Femur (tissue), 1 donor: ENCODE measurements at regions not wholly inside any gene's neighbourhood (a gene's known extent, or its start where the extent isn't known, plus 50 kb on each side); places are given as distances from the start of the nearest gene placed in this dataset.
"Not testable (repeated sequence)": the region's sequence is repeated elsewhere in the genome, so short reads cannot be mapped to it uniquely, and the experiment has no call there.

Experiments
- DNase-seq: peaks from one replicate; pipeline ENCODE4 v3.0.0-alpha.2; 2017

DNA sequence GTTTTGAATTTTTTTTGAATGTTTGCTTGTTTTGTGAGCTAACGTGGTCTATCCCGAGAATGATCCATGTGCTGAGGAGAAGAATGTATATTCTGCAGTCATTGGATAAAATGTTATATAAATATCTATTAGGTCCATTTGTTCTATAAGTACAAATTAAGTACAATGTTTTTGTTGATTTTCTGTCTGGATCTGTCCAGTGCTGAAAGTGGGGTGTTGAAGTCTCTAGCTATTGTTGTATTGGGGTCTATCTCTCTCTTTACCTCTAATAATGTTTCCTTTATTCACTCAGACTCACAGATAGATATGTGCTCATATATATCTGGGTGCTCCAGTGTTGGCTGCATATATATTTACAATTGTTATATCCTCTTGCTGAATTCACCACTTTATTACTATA, 144.8 kb upstream of the SETMAR start:
- DNase-seq = no peak

DNA sequence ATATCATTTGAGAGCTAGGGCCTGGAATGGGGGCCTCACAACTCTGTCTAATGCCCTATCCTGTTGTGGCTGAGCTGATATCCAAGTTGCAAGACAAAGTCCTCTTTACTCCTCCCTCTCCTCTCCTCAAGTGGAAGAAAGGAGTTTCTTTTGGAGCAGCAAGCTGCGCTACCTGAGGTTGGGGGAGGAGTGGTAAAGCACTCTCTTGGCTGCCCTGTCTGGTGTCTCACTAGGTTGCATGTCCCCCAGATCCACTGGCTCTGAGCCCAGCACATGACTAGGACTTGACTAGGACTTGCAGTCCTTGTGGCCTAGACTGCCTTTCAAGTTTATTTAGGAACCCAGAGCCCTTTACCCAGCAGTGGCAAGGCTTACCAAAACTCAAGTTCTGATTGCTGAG, 141.1 kb upstream of the SETMAR start:
- no peak for DNase-seq

DNA sequence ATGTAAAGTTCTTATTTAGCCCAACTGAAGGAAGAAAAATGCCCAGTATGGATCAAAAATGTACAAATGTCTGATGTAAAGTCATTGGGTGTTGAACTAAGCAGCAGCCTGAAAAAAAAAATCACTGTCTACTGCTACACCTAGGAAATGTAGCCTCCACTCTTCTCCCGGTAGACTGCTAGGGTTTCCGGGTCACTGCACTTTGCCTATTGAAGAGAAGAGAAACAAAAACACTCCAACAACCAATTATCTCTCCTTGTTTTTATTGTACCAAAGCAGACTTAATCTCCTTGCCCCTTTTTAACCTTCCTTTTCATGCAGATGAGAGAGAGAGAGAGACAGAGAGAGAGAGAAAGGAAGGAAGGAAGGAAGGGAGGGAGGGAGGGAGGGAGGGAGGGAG, 140.2 kb upstream of the SETMAR start:
- DNase-seq = no peak

DNA sequence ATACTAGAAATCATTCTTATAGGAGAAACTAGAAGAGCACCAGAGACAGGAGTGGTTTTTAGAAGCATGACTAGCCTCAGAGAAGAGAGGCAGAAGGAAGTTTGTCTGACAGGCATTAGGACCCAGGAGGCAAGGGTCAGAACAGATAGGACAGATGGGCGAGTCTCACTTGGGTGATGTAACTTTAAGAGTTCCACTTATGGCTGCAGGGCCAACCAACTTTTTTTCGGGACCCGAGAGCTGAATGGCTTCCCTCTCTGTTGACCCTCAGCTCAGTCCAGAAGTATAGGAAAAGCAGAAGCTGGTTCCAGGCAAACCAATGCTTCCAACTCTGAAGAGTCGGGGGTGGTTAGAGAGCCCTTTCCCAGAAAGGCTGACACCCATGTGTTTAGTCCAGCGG, 136.6 kb upstream of the SETMAR start:
- no peak for DNase-seq

DNA sequence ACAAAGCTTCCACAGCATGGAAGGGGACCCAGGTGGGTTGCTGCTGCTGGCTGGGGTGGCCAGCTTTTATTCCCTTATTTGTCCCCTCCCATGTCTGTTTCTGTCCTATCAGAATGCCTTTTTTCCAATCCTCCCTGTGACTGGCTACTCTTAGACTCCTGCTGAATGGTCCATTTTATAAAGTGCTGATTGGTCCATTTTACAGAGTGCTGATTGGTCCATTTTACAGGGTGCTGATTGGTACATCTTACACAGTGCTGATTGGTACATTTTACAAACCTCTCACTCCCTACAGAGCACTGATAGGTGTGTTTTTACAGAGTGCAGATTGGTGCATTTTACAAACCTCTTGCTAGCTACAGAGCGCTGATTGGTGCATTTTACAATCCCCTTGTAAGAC, 135.9 kb upstream of the SETMAR start:
- not testable (repeated sequence) for DNase-seq

DNA sequence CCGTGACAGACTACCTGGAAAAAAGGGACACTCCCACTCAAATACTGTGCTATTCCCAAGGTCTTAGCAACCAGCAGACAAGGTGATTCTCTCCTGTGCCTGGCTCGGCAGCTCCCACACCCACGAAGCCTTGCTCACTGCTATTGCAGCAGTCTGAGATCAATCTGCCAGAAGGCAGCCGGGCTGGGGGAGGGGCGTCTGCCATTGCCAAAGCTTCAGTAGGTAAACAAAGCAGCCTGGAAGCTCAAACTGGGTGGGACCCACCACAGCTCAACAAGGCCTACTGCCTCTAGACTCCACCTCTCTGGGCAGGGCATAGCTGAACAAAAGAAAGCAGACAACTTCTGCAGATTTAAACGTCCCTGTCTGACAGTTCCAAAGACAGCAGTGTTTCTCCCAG, 128.4 kb upstream of the SETMAR start:
- DNase-seq = no peak

DNA sequence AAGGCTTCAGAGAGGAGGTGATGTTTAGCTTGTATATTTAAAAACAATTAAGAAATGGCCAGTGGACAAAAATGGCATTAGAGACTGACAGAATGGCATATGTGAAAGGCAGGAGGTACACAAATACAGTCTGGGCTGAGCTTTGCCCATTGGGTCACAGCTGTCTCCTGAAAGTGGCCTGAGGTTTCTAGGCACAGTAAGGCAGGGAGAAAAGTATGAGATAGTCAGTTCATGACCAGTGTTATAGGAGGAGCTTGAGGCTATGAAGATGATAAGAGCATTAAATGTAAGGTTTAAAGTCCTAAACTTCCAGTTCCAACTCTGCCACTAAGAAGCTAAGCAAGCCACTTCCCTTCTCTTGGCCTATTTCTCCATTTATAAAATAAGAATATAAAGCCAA, 111.2 kb upstream of the SETMAR start:
- no peak for DNase-seq

DNA sequence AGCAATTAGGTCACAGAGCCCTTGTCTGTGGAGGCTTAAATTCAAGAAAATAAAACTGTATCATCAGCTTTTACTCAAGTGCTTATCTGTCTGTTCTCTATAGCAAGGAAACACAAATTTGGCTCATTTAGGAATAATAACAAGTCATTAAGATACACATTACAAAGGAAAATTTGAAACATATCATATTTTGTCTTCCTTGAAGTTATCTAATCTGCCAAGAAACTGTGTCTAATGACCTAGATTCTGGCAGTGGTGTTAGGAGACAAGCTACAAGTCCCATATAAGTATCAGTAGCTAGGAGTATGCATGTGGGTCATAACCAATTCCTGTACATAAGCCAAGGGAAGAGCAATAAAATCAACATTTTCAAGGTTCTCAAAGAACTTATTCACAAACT, 108.2 kb upstream of the SETMAR start:
- no peak for DNase-seq

DNA sequence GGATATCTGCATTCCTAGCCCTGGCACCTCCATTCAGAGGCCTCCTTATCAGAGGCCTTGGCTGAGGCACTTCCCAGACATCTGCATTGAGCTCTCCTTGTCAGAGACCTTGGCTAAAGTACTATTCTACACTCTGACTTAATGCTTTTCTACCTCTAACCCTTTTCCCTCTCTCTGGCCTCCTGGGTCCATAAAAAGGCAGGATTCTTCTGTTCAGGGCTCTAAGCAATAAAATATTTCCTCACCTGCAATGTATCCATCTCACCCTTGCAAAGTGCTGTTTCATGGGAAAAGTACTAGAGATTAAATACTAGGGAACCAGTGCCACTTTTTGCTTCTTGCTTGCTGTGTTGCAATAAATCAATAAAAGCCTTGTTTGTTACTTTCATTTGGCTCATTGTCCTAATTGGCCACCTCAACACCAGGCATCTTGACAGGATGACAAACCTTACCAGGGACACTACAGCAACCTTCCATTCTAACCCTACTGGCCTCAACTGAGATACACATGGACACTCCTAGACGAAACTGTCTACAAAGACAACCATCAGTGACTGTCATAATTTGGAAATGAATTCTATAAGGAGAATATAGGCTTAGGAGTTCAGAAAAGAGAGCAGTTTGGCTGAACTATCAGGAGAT, 106.5 kb upstream of the SETMAR start:
- DNase-seq = no peak

DNA sequence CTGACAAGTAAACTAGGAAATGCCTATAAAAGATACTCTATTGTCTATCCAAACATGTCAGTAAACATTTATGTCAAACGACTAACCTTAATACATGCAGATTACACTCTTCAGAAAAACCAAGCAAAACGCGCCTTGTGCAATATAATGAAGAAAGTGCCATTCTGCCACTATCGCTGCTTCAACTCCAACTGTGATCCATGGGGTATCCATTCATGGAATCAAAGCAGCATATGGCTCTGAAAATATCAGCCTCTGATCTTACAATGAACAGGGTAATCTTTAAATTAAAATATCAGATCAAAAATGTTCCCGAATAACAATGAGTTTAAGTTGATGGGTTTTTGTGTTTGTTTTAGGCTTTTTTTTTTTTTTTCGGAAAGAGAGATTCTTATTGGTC, 105.5 kb upstream of the SETMAR start:
- DNase-seq = no peak

DNA sequence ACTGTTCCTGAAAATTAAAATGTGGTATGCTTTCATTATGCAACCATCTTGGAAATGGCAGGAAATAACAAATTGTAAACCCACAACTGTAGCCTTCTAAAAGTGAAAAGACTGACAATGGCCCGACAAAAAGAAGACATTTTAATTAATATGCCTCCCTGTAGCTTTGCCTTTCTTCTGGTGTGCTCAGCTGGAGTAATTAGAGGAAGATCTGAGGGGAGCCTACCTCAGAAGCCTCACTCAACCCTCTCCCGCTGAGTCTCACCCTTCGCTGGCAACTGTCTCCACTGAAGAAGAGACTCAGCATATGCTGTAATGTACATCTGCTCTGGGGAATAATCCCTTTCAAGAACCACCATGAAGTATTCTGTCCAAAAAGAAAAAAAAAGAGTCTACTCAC, 104.7 kb upstream of the SETMAR start:
- no peak for DNase-seq

DNA sequence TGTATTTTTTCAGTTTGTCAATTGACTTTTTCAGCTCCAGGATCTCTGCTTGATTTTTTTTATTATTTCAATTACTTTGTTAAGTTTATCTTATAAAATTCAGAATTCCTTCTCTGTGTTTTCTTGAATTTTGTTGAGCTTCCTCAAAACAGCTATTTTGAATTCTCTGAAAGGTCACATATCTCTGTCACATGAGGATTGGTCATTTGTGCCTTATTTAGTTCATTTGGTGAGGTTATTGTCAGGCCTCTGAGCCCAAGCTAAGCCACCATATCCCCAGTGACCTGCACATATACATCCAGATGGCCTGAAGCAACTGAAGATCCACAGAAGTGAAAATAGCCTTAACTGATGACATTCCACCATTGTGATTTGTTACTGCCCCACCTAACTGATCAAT, 98.4 kb upstream of the SETMAR start:
- not testable (repeated sequence) for DNase-seq

DNA sequence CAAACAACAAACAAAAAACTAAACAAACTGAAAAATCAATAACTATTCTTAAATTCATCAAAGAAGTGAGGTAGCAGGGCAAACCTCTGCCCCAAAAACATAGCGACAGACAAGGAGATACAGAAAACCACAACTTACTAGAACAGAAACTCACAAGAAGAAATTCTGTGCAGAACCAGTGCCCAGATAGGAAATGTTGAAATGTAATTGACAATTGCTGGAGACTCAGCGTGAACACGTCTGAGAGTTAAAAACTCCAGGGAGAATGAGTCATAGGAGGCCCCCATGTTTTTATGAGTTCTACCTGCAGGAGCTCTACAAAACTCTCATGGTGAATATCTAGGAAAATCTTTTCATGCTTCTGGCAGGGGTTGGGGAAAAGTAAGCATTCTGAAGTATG, 95.5 kb upstream of the SETMAR start:
- no peak for DNase-seq

DNA sequence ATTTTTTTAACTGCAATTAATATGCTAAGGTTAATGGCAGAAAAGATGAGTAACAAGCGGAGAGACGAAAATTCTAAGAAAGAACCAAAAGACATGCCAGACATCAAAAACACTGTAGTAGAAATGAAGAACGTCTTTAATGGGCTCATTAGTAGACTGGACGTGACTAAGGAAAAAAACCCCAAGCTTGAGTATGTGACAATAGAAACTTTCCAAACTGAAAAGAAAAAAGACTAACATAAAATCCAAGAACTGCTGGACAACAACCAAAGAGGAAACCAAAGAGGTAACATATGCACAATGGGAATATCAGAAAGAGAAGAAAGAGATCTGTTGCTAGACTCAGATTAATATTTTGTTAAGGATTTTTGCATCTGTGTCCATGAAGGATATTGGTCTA, 94.6 kb upstream of the SETMAR start:
- DNase-seq = no peak

DNA sequence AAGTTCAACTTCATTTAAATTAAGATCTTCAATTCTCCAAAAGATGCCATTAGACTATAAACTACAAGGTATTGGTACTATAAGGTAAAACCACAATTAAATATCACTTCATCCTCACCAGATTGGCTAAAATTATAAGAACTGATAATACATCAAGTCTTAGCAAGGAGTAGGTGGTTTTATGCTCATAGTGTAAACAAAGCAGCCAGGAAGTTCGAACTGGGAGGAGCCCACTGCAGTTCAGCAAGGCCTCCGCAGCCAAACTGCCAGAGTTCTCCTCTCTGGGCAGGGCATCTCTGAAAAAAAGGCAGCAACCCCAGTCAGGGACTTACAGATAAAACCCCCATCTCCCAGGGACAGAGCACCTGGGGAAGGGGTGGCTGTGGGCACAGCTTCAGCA, 91.6 kb upstream of the SETMAR start:
- DNase-seq = no peak

DNA sequence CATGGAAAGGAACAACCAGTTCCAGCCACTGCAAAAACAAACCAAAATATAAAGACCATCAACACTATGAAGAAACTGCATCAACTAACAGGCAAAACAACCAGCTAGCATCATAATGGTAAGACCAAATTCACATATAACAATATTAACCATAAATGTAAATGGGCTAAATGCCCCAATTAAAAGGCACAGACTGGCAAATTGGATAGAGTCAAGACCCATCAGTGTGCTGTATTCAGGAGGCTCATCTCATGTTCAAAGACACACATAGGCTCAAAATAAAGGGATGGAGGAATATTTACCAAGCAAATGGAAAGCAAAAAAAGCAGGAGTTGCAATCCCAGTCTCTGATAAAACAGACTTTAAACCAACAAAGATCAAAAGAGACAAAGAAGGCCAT, 89.7 kb upstream of the SETMAR start:
- not testable (repeated sequence) for DNase-seq

DNA sequence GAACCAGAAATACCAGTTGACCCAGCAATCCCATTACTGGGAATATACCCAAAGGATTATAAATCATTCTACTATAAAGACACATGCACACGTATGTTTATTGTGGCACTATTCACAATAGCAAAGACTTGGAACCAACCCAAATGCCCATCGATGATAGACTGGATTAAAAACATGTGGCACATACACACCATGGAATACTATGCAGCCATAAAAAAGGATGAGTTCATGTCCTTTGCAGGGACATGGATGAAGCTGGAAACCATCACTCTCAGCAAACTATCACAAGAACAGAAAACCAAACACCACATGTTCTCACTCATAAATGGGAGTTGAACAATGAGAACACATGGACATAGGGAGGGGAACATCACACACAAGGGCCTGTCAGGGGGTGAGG, 86.2 kb upstream of the SETMAR start:
- DNase-seq = not testable (repeated sequence)

DNA sequence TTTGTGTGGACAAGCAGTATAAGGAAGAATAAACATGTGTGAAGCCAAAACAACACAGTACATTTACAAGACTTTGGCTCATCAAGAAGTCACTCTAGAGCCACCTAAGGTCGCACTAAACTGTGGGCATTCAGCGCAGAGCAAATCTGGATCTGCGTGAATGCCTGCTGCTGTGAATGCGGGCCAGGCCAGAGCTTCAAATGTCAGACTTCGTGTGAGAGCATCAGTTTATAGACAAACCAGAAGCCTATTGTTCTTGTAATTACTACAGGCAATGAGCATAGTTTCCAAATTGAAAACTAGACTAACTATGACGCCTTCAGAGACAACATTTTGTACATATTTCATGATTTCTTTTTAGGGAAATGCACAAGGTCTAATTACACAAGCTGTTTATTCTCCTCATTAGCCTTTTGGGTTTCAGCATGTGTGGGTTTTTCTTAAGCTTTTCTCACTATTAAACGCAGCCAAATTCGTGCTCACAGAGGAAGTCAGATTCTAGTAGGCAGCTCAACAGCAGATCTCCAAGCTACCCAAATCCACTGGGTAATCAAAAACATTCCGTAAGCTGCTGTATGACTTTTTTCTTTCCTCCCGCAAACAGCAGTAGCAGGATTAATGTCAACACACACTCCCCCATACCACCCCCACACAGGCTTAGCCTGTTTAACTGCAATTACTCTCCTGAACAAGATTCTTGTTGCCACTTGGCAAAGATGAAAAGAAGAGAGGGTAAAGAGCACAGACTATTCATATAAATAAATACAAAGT, 84.5 kb upstream of the SETMAR start:
- no peak for DNase-seq

DNA sequence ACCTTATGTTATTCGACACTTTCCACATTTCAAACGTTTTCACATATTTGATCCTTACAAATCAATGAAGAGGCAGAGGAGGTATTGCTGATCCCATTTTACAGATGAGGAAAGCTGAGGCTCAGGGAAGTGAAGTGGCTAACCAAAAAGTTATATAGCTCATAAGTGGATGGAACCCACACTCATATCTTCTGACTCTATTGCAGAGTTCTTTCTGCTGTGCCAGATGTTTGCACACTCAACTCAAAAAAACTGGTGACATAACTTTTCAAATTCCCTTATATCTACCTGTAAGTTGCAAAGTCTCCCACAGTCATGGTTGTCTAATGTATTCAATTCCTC, 84.0 kb upstream of the SETMAR start:
- no peak for DNase-seq

DNA sequence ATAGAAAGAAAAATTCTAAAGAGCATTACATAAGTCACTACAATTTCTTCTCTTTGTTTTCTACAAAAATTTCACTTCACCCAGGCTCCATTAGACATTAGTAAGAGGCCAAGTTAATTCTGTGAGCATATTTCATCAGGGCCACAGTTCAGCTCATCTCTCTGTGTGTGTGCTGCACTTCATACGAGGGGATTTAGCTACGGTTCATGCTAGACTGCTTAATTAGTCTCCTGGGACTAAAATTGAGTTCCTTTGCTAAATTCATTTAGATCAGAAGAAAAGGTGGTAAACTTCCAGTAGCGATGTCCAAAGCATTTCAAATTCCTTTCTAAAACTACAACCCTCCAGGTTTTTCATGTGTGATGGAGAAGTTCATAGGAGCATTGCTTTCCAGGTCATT, 83.1 kb upstream of the SETMAR start:
- no peak for DNase-seq

DNA sequence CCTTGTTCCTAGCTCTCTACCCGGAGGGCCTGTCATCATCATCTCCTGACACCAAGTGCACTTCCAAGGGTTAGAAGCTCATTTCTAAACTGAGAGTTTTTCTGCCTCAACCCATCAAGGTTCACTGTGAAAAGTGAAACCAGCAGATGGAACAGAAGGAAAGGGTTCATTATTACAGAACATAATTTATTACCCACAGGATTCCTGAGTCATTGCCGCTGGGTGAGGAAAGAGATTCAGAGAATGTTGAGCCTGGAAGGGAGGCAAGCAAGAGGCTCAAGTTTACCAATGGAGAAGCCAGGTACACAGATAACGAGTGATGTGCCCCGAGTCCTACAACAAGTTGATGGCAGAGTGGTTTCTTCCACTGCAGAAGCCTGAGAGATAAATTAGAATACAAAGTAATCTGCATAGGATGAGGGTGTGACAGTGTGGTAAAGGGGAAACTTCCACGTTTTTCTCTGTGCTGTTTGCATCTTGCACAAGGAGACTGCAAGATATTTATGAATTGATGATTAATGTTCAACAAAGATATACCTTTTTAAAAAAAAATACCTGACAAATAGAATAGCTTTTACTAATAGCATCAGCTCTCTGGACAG, 80.5 kb upstream of the SETMAR start:
- no peak for DNase-seq

DNA sequence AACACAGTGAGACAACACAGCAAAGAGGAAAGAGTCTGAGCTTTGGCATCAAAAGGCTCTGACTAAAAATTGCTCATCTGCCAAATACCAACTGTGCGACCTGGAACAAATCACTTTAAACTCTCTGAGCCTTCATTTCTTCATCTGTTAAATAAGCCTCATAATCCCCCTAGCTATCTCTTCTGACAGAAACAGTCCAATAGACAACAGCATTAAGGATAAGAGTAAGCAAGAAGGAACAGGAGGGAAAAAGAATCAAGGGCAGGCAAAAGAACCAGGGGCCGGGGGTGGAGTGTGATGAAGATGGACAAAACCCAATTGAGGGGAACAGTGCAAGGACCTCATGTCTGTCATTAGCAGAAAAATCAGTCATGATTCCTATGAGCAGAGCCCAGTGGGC, 79.4 kb upstream of the SETMAR start:
- no peak for DNase-seq

DNA sequence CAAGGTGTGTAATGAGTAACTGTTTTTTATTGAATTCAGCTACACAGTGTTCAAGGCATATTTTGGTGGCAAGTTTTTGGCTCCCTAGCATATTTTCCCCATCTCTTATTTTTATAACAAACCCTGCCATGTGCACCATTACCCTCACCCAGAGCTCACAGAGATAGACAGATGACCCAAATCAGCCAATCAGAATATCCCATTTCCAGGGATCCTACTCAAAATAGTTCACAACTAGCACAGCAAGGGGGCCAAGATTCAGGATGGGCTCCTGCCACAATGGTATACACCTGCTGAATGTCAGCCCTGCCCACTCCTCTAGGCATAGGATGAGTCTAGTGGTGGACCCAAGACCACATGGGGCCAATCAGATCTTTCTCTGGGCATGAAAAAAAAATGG, 78.8 kb upstream of the SETMAR start:
- no peak for DNase-seq

DNA sequence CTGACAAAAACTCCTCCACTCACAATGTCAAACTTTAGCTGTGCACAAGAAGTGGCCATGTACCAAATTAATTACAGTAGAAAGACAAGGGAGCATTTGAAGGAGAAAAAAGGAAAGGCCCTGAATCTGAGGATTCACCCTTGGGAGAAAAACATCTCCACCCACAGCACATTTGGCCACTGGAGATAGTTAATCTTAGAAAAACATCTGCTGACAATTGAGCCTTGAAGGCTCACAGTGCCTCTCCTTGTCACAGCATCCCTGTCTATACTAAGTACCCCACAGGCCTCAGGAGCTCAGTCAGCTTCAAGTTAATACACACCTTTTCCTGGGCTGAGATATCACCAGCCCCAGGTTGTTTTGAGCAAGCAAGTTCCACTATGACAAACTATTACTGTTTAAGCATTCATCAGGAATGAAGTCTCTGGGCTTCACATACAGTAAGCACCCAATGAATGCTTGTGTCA, 78.1 kb upstream of the SETMAR start:
- DNase-seq = no peak

DNA sequence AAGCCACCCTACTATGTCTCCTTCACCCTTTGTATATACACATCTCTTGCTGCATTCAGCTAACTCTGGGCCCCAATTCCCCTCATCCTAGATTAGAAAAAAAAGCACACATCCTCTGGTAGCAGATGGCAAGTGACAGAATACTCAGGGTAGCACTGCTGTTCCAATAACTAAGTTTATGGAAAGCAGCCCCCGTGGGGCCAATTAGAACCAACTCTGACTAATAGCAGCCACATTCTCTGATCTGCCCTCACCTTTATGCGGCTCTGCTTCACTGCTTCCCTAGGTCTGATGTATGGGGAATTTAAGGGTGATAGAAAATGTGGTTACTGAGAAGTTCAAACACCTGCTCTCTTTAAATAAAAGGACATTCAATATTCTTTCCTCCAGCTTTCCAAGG, 74.9 kb upstream of the SETMAR start:
- DNase-seq = no peak
